ENCODE measurements at regions not wholly inside any gene's neighbourhood (a gene's known extent, or its start where the extent isn't known, plus 50 kb on each side); places are given as distances from the start of the nearest gene placed in this dataset.

DNA sequence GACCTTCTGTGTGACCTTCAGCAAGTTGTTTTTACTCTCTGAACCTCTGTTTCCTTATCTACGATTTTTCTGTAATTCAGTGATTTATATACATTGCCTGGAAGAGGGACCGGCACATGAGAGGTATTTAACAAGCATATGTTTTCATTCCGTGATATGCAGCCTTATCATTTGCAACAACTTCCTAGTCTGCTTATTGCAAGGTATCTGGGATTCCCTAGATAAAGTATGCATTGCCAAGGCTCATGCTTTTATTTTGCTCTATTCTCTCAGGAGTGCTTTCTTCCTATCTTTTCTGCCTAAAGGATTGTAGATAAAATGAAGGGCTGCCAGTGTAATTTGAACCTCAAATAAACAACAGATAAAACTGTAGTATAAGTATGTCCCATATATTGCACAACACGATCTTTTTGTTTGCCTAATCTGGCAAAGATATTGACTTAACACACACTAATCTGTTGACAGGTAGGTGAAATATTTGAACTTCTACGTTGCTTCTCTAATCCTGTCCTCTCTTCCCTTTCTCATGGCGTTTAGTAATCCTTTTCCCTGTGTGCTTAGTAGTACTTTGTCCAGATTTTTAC is 377.2 kb upstream of the TNC start:
- intact Hi-C loops (cut with micrococcal nuclease) = no loop called here
- no peaks in the 10 kb centered on the region for H3K36me3 Mint-ChIP-seq
- ATAC-seq (no peak), DNase-seq (no peak)
- Histone ChIP-seq H3K9me3 (ENCODE audit: control insufficient read depth, insufficient read depth, low read length) (no peaks in the 10 kb centered on the region), H3K4me1 (ENCODE audit: control insufficient read depth, insufficient read depth, low read length) (no peaks in the 10 kb centered on the region), H3K4me3 (ENCODE audit: low read length) (no peak overlapping the region), H3K27ac (ENCODE audit: low read length) (no peak overlapping the region), H3K36me3 (ENCODE audit: control insufficient read depth, insufficient read depth, low read length) (no peaks in the 10 kb centered on the region), H3K27me3 (ENCODE audit: control insufficient read depth, insufficient read depth, low read length) (no peaks in the 10 kb centered on the region)
- no peak for TF ChIP-seq CTCF (IDR thresholded peaks at IDR 0.05)
- H3K27me3 Mint-ChIP-seq (ENCODE audit: low read depth in 2 of 2) = no peaks in the 10 kb centered on the region
- H3K9me3 Mint-ChIP-seq = peaks cover 0 to 9% of the 10 kb centered on the region in 2 donors
- no peaks in the 10 kb centered on the region for H3K4me1 Mint-ChIP-seq
- H3K4me3 Mint-ChIP-seq = no peak overlapping the region
- H3K27ac Mint-ChIP-seq = no peak overlapping the region
- 13% methylated on average over 3 of the region's 6 CpGs for WGBS (ENCODE audit: insufficient coverage)

- Mint-ChIP-seq H3K36me3 (no peaks in the 10 kb centered on the region), H3K4me3 (no peak overlapping the region), H3K27ac (no peak overlapping the region), H3K9me3 (peaks cover 0 to 9% of the 10 kb centered on the region in 2 donors), H3K4me1 (no peaks in the 10 kb centered on the region), H3K27me3 (ENCODE audit: low read depth in 2 of 2) (no peaks in the 10 kb centered on the region)
- Histone ChIP-seq H3K27me3 (ENCODE audit: control insufficient read depth, insufficient read depth, low read length) (no peaks in the 10 kb centered on the region), H3K4me1 (ENCODE audit: control insufficient read depth, insufficient read depth, low read length) (no peaks in the 10 kb centered on the region), H3K4me3 (ENCODE audit: low read length) (no peak overlapping the region), H3K36me3 (ENCODE audit: control insufficient read depth, insufficient read depth, low read length) (no peaks in the 10 kb centered on the region), H3K27ac (ENCODE audit: low read length) (no peak overlapping the region), H3K9me3 (ENCODE audit: control insufficient read depth, insufficient read depth, low read length) (no peaks in the 10 kb centered on the region)
- intact Hi-C loops (cut with micrococcal nuclease) = no loop called here
- no peak for TF ChIP-seq CTCF (IDR thresholded peaks at IDR 0.05)
- no peak for DNase-seq
- ATAC-seq = no peak
These were observed 377.9 kb upstream of the TNC start for GRCh38 chr9:115495836-115496235.

DNA sequence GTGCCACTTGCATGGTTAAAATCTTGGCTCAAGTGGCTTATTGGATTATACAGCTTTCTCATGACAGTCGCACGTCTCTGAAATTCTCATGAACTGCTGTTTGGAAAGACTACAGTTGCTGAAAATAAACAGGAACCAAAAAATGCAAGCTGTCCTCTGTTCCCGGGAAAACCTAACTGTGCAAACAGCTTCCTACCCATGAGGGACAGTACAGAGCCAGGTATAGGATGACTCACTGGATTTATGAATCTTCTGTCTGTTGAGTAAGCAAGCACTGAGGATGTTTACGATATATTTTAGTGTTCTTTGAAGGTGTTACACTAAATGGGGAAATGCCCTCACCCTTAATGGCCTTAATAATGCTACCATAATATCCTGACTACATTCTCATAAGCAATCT is 380.3 kb upstream of the TNC start:
- H3K4me1 ChIP-seq (ENCODE audit: control insufficient read depth, insufficient read depth, low read length) = no peaks in the 10 kb centered on the region
- no peak overlapping the region for H3K27ac ChIP-seq (ENCODE audit: low read length)
- H3K27me3 ChIP-seq (ENCODE audit: control insufficient read depth, insufficient read depth, low read length) = no peaks in the 10 kb centered on the region
- DNase-seq (no peak), ATAC-seq (no peak)
- Mint-ChIP-seq H3K36me3 (no peaks in the 10 kb centered on the region), H3K27ac (no peak overlapping the region), H3K27me3 (ENCODE audit: low read depth in 2 of 2) (no peaks in the 10 kb centered on the region), H3K9me3 (peaks cover 0 to 5% of the 10 kb centered on the region in 2 donors), H3K4me1 (no peaks in the 10 kb centered on the region), H3K4me3 (no peak overlapping the region)
- 98% methylated on average over 4 of the region's 4 CpGs for WGBS (ENCODE audit: insufficient coverage)
- intact Hi-C loops (cut with micrococcal nuclease) = no loop called here
- H3K9me3 ChIP-seq (ENCODE audit: control insufficient read depth, insufficient read depth, low read length) = no peaks in the 10 kb centered on the region
- H3K36me3 ChIP-seq (ENCODE audit: control insufficient read depth, insufficient read depth, low read length) = no peaks in the 10 kb centered on the region
- TF ChIP-seq CTCF (IDR thresholded peaks at IDR 0.05) = no peak
- no peak overlapping the region for H3K4me3 ChIP-seq (ENCODE audit: low read length)

DNA sequence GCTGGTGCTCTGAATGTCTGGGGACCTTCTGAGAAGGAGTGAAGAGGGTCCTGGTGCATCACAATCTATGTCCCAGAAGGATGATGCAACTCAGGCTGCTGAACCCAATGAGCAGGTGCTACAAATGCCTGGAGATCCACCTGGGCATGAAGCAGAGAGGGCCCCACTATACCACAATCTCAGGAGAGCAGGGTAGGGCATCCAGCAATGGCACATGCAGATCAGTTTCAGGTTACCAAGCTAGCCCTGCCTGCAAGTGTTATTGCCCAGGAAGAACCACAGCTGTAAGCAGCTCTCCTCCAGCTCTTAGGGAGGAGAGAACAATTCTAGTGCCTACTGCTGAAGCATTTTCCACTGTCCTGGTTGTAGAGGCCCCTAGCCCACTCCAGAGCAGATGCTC is 389.2 kb upstream of the TNC start:
- no peaks in the 10 kb centered on the region for H3K27me3 ChIP-seq (ENCODE audit: control insufficient read depth, insufficient read depth, low read length)
- Mint-ChIP-seq H3K4me1 (no peaks in the 10 kb centered on the region), H3K4me3 (no peak overlapping the region), H3K27me3 (ENCODE audit: low read depth in 2 of 2) (no peaks in the 10 kb centered on the region), H3K9me3 (peaks cover 0 to 3% of the 10 kb centered on the region in 2 donors), H3K27ac (no peak overlapping the region), H3K36me3 (no peaks in the 10 kb centered on the region)
- DNase-seq (no peak), ATAC-seq (no peak)
- H3K27ac ChIP-seq (ENCODE audit: low read length) = no peak overlapping the region
- H3K36me3 ChIP-seq (ENCODE audit: control insufficient read depth, insufficient read depth, low read length) = no peaks in the 10 kb centered on the region
- no peak overlapping the region for H3K4me3 ChIP-seq (ENCODE audit: low read length)
- no peaks in the 10 kb centered on the region for H3K9me3 ChIP-seq (ENCODE audit: control insufficient read depth, insufficient read depth, low read length)
- TF ChIP-seq CTCF (IDR thresholded peaks at IDR 0.05) = no peak
- intact Hi-C loops (cut with micrococcal nuclease) = no loop called here
- H3K4me1 ChIP-seq (ENCODE audit: control insufficient read depth, insufficient read depth, low read length) = no peaks in the 10 kb centered on the region

Data from natural killer cell (primary cell).